Prostate gland (tissue), 2 donors: ENCODE measurements at regions not wholly inside any gene's neighbourhood (a gene's known extent, or its start where the extent isn't known, plus 50 kb on each side); places are given as distances from the start of the nearest gene placed in this dataset.

ENCODE experiments used
- DNase-seq: peaks from one replicate; pipeline ENCODE4 v3.0.0-alpha.2; 2019; ENCODE audit warnings: low spot score
- H3K27ac ChIP-seq, 2 donors: fragments of 200-600 bp; sonication (generic); 2 replicates each; pipeline ENCODE4 v1.5.1; 2017 to 2019
- H3K27me3 ChIP-seq: fragments of 200-600 bp; sonication (generic); replicated peaks from 2 replicates; pipeline ENCODE4 v1.5.1; 2019; ENCODE audit not compliant: insufficient read depth
- H3K36me3 ChIP-seq, 2 donors: fragments of 200-600 bp; sonication (generic); 1 replicate in 1 of 2; 2 replicates in 1 of 2; pipeline versions ENCODE4 v1.5.1 to v1.8.1; 2017 to 2019
- H3K4me1 ChIP-seq: fragments of 200-600 bp; sonication (generic); replicated peaks from 2 replicates; pipeline ENCODE4 v1.5.1; 2019
- H3K4me3 ChIP-seq, 2 donors: fragments of 200-600 bp; sonication (generic); 2 replicates each; pipeline ENCODE4 v1.5.1; 2017 to 2019
- H3K9me3 ChIP-seq: fragments of 200-600 bp; sonication (generic); 2 replicates; pipeline ENCODE4 v1.5.1; 2017
- POLR2A ChIP-seq: fragments of 450-650 bp; IDR thresholded peaks from one replicate; pipeline ENCODE4 v1.6.1; 2016; ENCODE audit warnings: antibody characterized with exemption, mild to moderate bottlenecking
- POLR2AphosphoS5 ChIP-seq: sonication (generic); formaldehyde crosslinking; IDR thresholded peaks from one replicate; pipeline ENCODE4 v1.6.1; 2017; ENCODE audit warnings: antibody characterized with exemption
- WGBS: methylation state at CpG from one replicate; pipeline ENCODE4 v1.1.5; 2018; 5-methylcytosine and 5-hydroxymethylcytosine counted together
- intact Hi-C: fragments of 100-400 bp; cut with DNase I; formaldehyde crosslinking; loops from one replicate; pipeline ENCODE4 v1.14.2; 2022
- TF ChIP-seq, protein P1 (sequence below), 4 experiments: fragments of 200-600 bp in 2 of 4; fragments of 450-650 bp in 2 of 4; sonication (generic) in 2 of 4; IDR thresholded peaks; 1 replicate in 3 of 4; 2 replicates in 1 of 4; pipeline ENCODE4 v1.5.1; 2016 to 2019; ENCODE audit warnings: antibody characterized with exemption in 4 of 4, mild to moderate bottlenecking in 2 of 4, moderate library complexity in 2 of 4

DNA sequence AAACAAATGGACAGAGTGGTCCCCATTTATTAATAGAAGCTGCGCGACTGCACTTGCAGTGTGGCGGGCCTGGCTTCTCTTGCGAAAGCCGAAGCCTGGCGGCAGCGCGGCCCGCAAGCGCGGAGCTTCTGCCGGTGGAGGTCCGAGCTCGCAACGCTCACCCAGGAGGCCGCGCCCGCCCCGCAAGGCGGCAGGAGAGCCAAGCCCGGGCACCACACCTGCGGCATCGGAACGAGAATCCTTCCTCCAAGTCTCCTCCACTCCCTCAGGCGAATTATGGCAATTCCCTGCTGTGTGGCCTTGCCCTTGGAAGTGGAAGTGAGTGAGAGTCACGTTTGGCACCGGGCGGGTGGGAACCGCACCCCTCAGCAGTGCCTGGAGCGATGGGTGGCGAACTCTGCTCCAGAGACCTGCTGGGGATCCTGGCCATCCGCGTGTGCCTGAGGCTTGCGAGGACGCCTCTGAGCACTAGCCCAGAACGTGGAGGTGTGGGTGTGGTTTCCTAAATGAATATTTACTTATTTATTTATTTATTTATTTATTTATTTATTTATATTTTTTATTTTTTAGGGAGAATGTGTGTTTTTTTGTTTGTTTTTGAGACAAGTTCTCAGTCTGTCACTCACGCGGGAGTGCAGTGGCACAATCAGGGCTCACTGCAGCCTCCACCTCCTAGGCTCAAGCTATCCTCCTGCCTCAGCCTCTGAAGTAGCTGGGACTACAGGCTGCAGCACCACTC is 133.7 kb upstream of the UBE2E1 start:
- Histone ChIP-seq H3K27me3 (no peaks in the 10 kb centered on the region), H3K27ac (no peak overlapping the region), H3K4me1 (no peaks in the 10 kb centered on the region), H3K4me3 (no peak overlapping the region), H3K36me3 (no peaks in the 10 kb centered on the region), H3K9me3 (no peaks in the 10 kb centered on the region)
- WGBS: 16% methylated on average over 36 of the region's 38 CpGs
- TF ChIP-seq, protein P1, sequence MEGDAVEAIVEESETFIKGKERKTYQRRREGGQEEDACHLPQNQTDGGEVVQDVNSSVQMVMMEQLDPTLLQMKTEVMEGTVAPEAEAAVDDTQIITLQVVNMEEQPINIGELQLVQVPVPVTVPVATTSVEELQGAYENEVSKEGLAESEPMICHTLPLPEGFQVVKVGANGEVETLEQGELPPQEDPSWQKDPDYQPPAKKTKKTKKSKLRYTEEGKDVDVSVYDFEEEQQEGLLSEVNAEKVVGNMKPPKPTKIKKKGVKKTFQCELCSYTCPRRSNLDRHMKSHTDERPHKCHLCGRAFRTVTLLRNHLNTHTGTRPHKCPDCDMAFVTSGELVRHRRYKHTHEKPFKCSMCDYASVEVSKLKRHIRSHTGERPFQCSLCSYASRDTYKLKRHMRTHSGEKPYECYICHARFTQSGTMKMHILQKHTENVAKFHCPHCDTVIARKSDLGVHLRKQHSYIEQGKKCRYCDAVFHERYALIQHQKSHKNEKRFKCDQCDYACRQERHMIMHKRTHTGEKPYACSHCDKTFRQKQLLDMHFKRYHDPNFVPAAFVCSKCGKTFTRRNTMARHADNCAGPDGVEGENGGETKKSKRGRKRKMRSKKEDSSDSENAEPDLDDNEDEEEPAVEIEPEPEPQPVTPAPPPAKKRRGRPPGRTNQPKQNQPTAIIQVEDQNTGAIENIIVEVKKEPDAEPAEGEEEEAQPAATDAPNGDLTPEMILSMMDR (IDR thresholded peaks at IDR 0.05): no peak
- TF ChIP-seq POLR2AphosphoS5 (no peak), POLR2A (no peak)
- intact Hi-C loops: no loop called here
- no peak for DNase-seq

- WGBS: 92% methylated on average over 4 of the region's 4 CpGs
- H3K4me3 ChIP-seq: no peak overlapping the region
These were observed 133.1 kb upstream of the UBE2E1 start for GRCh38 chr3:23672628-23673027.

DNA sequence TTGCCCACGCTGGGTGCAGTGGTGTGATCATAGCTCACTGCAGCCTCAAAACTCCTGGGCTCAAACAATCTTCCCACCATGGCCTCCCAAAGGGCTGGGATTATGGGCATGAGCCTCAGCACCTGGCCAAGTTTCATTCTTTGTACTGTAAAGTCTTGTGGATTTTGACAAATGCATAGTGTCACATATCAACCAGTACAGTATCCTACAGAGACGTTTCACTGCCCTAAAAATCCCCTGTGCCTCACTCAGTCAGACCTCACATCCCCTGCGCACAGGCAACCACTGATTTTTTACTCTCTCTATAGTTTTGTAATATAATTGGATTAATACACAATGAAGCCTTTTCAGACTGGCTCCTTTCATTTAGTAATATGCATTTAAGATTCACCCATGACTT is 130.7 kb upstream of the UBE2E1 start:
- DNase-seq: no peak
- WGBS: 92% methylated on average over 3 of the region's 3 CpGs

More at GRCh38 chr3:23672628-23673027, 133.1 kb upstream of the UBE2E1 start:
- TF ChIP-seq POLR2A (no peak), POLR2AphosphoS5 (no peak)
- TF ChIP-seq, protein P1 (IDR thresholded peaks at IDR 0.05): no peak
- Histone ChIP-seq H3K27me3 (no peaks in the 10 kb centered on the region), H3K27ac (no peak overlapping the region), H3K9me3 (no peaks in the 10 kb centered on the region), H3K4me1 (no peaks in the 10 kb centered on the region), H3K36me3 (no peaks in the 10 kb centered on the region)
- intact Hi-C loops: no loop called here
- DNase-seq: no peak

DNA sequence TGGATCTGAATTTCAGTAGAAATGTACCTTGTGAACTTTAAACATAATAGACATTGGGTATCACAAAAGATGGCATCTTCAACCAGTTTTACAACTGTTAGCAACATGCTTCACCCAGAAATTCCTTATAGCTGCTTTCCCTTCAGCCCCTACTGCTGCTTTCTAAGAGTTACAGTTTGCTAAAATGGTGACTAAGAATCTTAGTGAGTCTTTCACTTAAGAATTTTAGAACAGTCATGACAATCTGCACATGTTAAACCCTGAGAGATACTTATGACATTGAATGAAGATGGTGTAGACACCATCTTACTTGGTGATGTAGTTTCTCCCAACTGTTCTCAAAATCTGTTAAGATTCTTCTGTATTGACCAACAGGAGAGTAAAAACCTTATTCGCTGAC is 129.7 kb upstream of the UBE2E1 start:
- no peak for DNase-seq
- Histone ChIP-seq H3K27ac (no peak overlapping the region), H3K36me3 (no peaks in the 10 kb centered on the region), H3K9me3 (no peaks in the 10 kb centered on the region), H3K27me3 (no peaks in the 10 kb centered on the region), H3K4me1 (no peaks in the 10 kb centered on the region), H3K4me3 (no peak overlapping the region)
- intact Hi-C loops: no loop called here
- no peak for TF ChIP-seq POLR2A
- TF ChIP-seq, protein P1 (IDR thresholded peaks at IDR 0.05): no peak
- no peak for TF ChIP-seq POLR2AphosphoS5
- 100% methylated on average over 1 of the region's 1 CpG for WGBS

More for the DNA sequence above, 130.7 kb upstream of the UBE2E1 start:
- TF ChIP-seq POLR2A (no peak), POLR2AphosphoS5 (no peak)
- TF ChIP-seq, protein P1 (IDR thresholded peaks at IDR 0.05): no peak
- H3K36me3 ChIP-seq: no peaks in the 10 kb centered on the region
- intact Hi-C loops: no loop called here
- H3K9me3 ChIP-seq: no peaks in the 10 kb centered on the region
- H3K27ac ChIP-seq: no peak overlapping the region
- no peak overlapping the region for H3K4me3 ChIP-seq
- no peaks in the 10 kb centered on the region for H3K4me1 ChIP-seq
- H3K27me3 ChIP-seq: no peaks in the 10 kb centered on the region

GRCh38 chr3:23682646-23683045 is 123.1 kb upstream of the UBE2E1 start:
- Histone ChIP-seq H3K4me3 (no peak overlapping the region), H3K27ac (no peak overlapping the region), H3K9me3 (no peaks in the 10 kb centered on the region), H3K36me3 (no peaks in the 10 kb centered on the region), H3K27me3 (no peaks in the 10 kb centered on the region), H3K4me1 (no peaks in the 10 kb centered on the region)
- 70% methylated on average over 1 of the region's 1 CpG for WGBS
- intact Hi-C loops: no loop called here
- TF ChIP-seq POLR2AphosphoS5: no peak
- TF ChIP-seq, protein P1 (IDR thresholded peaks at IDR 0.05): no peak
- TF ChIP-seq POLR2A: no peak
- DNase-seq: no peak
